HG03135 (cell line): ENCODE measurements at regions not wholly inside any gene's neighbourhood (a gene's known extent, or its start where the extent isn't known, plus 50 kb on each side); places are given as distances from the start of the nearest gene placed in this dataset.

ENCODE experiments used
- ATAC-seq: cut with Tn5 transposase; IDR thresholded peaks from one replicate; pipeline ENCODE4 v1.9.1; 2021; ENCODE audit warnings: mild to moderate bottlenecking, moderate library complexity; ENCODE audit not compliant: unreplicated experiment

DNA sequence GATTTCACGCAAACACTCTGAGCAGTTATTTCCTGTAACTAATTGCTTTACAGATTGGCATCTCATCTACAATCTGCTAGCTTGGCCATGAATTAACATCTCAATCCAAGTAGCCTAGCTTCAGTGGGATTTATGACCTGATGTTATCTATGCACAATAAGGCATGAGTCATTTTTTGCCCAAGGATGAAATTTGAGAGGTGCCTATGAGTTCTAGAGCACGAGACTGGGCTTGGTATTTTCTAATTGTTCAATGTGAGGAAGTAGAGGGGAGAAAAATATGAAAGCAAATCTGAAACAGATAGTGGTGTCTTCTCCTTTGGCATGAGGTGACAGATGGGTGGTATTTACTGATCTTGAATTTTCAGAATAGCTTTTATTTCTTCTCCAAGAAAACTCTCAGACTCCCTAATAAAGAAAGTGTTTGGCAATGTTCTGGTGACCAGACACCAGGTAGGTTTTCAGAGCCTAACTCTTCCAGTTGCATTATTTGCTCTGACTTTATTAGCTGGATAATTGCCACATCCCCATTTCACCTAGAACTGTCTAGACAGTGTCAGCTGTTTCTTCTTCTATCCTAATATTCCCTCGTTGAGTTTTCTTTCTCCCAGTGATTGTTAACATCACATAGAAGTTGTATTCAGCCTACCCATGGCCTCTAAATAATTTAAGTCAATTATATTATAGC is 301.0 kb upstream of the UMPS start:
- no peak for ATAC-seq

GRCh38 chr3:124431331-124431994 is 298.8 kb upstream of the UMPS start:
- ATAC-seq = no peak

DNA sequence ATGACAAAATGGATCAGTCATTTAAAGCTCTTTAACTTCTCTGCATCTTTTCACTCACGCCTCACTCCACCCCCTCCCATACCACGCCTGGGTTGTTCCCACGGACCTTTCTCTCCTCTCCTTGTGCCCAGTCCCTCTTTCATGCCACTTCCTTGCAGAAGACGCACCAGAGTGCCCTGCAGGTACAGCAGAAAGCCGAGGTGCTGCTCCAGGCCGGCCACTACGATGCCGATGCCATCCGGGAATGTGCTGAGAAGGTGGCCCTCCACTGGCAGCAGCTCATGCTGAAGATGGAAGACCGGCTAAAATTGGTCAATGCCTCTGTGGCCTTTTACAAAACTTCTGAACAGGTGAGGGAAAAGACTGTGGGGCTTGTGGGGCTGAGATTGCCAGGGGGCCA is 296.1 kb upstream of the UMPS start:
- no peak for ATAC-seq

GRCh38 chr3:124435467-124435866 is 294.8 kb upstream of the UMPS start:
- no peak for ATAC-seq

GRCh38 chr3:124438813-124439212 is 291.4 kb upstream of the UMPS start:
- no peak for ATAC-seq

GRCh38 chr3:124439603-124440002 is 290.6 kb upstream of the UMPS start:
- no peak for ATAC-seq

GRCh38 chr3:124441766-124442165 is 288.5 kb upstream of the UMPS start:
- ATAC-seq = no peak

- no peak for ATAC-seq
Measured at GRCh38 chr3:124442463-124442862, 287.8 kb upstream of the UMPS start.

DNA sequence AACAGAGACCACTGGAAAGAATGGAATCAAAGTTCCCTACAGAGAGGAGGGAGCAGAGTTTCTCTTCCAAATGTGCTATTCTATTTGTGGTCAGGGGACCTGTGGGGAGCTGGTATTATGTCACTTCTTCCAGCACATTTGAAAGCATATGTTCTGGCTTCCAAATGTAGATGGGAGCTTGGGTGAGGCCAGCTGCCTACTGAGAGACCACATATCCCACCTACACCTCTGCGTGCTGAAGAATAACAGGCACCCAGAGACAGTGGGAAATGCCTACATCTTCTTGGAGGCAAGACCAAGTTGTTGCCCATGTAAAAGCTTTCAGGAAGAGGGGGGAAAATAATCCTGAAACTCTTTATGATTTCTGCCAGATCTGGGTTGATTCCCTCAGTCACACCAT is 286.8 kb upstream of the UMPS start:
- no peak for ATAC-seq

DNA sequence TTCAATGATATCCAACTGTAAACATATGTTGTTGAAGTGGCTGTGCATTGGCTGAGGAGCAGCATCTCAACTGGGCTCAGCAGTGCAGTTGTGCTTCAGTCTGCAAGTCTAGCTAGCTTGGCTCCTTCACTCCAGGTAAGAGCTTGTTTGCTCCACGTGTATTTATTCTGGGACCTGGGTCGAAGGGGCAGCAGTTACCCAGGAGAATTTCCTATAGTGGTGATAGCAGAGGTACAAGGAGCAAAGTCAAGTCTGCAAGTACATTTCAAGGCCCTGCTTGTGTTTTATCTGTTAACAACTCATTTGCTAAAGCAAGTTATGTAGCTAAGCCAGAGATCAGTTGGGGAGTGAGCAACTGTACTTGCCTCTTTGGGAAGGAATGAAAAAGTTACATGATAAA is 286.2 kb upstream of the UMPS start:
- no peak for ATAC-seq

GRCh38 chr3:124444896-124445295 is 285.4 kb upstream of the UMPS start:
- ATAC-seq = no peak

- no peak for ATAC-seq
Measured at GRCh38 chr3:124447845-124448244, 282.4 kb upstream of the UMPS start.

DNA sequence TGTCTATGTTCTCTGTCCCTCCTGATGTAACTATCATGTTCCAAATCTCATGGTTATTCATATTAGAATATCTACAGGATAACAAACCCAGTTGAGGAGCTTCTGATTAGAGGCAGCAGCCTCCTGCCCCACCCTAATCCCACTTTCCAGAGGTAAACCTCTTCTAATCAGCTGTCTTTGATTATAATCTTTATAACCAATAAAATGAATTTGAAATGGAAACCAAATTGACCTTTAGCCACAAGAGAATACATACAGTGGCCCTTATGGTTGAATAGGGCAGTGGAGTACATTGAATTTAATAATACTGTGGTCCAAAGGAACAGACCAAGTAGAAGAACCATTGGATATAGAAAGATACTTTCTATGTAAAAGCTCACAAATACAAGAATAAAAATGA is 281.3 kb upstream of the UMPS start:
- ATAC-seq = no peak

DNA sequence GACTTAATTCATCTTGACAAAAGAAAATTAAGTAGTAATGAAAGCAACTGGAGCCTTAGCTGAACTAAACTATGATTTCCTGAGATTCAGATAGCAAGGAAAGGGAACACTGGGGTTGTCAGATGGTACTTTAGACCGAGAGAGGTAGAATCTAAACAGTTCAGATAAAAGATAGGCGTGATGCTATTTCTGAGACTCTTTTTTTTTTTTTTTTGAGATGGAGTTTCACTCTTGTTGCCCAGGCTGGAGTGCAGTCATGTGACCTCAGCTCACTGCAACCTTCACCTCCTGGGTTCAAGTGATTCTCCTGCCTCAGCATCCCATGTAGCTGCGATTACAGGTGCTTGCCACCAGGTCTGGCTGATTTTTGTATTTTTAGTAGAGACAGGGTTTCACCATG is 279.9 kb upstream of the UMPS start:
- no peak for ATAC-seq

DNA sequence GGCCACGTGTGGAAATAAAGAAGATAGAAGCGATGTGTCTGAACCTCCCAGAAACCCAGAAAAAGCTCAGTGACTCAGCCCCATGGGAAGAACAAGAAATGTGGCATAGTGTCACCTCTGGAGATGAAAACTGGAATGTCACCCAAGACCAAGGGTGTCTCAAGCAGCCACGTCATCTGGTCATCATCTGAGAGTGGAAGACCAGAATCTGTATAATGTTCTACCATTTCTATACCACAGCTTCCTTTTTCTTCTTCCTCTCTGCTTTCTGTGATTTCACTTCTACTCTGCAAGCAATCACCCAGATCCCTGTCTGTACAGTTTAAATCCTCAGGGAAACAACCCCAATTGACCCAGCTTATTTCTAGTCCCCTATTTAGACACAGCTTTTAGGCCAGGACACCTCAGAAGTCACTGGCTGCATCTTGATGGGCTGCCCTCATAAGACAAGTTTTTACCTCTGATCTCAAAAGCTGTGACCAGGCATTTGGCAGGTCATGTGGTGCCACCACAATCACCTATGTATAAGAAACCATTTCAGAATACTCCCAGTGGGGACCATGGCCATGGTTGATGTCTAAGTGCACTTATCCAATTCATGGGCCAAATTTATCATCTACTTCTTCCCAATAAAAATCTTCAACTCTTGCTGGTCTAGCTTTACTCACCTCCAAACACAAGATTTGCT is 278.5 kb upstream of the UMPS start:
- ATAC-seq = peak; percentile 57

DNA sequence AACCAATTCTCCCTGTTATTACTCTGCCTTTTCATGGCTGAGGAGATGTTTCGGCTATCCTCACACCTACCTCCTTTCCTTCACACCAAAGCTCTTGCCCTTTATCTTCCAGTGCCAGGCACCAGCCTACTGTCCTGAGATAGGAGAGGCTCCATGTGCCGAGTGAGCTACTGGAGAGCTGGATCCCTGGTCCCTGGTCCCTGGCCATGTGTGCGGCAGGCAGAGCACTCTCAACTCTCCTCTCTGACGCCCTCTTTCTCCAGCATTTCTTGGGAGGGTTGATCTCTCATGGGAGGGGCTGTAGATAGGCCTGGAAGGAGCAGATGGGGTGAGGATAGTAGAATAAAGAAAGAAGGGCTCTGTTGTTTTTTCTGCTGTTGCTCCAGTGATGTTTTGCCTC is 277.1 kb upstream of the UMPS start:
- ATAC-seq = no peak

DNA sequence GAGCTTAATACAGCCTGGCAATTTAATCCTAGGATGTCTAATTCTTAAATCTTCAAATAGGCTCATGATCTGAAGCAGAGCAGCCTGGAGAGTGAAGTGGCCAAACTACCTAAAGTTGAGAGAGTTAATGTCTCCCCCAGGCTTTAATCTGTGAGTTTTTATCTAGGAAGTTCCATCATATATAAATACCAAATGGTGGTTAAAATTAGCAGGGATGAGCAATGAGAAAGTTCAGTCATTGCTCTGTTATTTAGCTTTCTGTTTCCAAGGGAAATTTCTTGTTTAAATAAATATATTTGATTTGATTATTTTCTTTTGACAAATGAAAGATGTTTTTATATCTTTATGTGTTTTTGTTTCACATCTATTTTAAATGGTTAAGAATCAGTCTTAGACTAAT is 274.4 kb upstream of the UMPS start:
- no peak for ATAC-seq

- ATAC-seq = no peak
Measured at GRCh38 chr3:124456506-124456905, 273.7 kb upstream of the UMPS start.

DNA sequence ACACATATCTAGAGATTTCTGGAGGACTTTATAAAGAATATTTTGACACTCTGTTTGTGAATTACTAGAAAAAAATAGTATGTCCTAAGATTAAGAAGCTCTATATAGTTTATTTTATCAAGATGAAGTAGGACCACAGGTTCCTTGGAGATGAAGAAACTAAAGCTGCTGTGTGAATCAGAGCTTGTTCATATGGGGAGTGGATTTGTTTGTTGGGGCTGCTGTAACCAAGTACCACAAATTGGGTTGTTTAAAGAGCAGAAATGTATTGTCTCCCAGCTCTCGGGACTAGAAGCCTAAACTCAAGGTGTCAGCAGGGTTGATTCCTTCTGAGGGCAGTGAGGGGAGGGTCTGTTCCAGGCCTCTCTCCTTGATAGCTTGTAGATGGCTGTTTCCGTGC is 270.6 kb upstream of the UMPS start:
- ATAC-seq = no peak

DNA sequence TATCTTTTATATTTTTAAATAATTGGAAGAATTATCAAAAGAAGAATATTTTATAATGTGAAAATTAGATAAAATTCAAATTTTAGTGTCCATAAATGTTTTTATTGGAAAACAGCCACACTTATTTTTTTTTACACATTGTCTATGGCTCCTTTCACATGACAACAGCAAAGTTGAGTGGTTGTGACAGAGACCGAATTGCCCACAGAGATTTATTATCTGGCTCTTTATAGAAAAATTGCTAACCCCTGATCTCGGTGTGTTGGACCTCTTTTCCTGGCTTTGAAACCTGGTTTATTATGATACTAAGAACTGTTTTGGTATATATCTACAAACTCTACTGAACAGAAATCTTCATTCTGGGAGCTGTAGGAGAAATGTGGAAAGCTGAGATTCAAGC is 269.1 kb upstream of the UMPS start:
- no peak for ATAC-seq

- no peak for ATAC-seq
Measured at GRCh38 chr3:124461838-124462632, 268.2 kb upstream of the UMPS start.

GRCh38 chr3:124463234-124463633 is 267.0 kb upstream of the UMPS start:
- no peak for ATAC-seq
